ENCODE measurements at regions not wholly inside any gene's neighbourhood (a gene's known extent, or its start where the extent isn't known, plus 50 kb on each side); places are given as distances from the start of the nearest gene placed in this dataset.
"Not testable (repeated sequence)": the region's sequence is repeated elsewhere in the genome, so short reads cannot be mapped to it uniquely, and the experiment has no call there.

DNA sequence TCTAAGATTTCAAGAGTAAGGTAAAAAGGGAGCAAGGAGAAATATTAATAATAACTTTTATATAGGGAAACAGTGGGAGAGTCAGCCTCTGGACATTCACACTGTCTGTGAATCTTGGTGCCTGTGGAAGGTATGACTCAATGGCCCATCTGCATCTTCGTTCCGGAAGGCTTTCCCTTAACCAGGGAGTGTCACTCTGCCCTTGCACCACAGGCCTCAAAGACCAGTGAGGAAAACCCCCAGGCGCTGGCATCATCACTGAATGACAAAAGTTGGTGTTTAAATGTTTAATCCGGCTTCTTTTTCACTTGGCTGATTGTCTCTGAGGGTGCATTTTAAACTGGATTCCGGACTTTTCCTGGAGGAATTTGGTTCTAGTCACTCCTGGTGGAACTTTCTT is 522.4 kb upstream of the TLE4 start:
- DNase-seq, result no peak

DNA sequence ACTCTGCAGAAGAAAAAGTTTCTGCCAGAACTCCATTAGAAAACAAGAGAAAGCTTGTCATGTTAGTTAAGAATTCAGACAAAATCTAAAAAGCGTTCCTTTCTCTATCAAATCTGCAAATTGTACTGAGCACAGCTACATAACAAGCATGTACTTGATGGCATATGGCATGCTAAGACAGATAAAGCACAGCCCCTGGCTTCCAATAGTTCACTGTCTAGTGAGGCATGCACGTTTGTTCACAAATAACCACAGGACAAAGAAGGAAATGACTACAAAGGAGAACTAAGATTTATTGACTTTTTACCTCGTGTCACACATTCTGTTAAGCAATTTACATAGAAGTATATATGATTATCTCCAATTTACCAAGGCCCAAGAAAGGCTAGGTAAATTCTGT is 518.2 kb upstream of the TLE4 start:
- DNase-seq, result no peak

DNA sequence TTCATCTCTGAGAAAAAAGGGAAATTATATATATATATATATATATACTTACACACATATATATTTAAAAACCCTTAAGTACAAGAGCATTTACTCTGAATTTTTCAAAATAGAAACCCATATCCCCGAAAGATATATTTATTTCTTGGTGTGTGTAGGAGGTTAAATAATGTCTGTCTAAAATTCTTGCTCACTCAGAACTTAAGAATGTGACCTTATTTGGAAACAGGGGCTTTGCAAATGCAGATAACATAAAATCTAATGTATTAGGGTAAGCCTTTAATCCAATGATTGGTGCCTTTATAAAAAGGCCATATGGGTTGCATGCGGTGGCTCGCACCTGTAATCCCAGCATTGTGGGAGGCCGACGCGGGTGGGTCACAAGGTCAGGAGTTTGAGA is 517.3 kb upstream of the TLE4 start:
- DNase-seq, result no peak

DNA sequence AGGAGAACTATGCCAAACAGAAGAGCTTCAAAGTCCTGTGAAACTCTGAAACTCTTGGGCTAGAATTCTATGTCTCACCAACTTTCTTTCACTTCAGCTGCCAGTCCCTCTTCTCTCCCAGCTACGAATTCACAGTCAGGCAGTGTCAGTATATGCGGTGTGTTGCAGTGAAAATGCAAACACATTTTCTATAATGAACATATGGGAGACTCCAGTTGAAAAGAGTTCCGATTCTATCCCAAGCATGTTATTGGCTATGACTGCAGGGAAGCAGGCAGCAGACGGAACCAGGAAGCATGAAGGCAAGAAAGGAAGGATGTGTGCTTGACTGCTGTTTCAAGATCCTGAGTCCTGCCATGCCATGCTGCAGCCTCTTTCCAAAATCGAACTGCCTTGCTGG is 515.7 kb upstream of the TLE4 start:
- no peak for DNase-seq

DNA sequence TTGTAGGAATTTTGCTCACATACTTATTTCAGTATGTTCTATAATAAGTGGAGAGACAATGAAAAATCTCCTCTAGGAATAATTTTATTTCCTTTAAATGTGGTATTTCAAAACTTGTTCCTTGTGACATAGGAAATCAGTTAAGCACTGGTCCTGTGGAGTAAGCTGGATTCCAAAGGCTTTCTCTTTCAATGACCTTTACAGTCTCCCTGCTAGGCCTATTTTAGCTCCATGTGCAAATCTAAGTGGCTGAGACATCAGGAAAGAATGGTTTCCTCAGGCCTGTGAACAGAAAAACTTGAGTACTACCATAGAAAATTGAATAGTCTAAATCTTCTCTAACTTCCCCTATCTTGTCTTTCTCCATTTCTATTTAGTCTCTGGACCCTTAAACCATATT is 514.2 kb upstream of the TLE4 start:
- no peak for DNase-seq

DNA sequence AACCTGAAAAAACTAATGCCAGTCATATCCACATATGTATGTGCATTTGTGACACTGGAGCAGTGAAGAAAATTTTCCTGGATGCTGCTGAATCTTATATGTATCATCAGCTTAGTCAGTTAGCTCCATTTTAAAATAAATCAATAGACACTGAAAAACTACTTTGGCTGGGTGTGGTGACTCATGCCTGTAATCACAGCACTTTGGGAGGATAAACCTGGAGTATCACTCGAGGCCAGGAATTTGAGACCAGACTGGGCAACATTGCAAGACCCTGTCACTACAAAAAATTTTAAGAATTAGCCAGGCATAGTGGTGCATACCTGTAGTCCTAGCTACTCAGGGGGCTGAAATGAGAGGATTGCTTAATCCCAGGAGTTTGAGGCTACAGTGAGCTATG is 511.0 kb upstream of the TLE4 start:
- DNase-seq, result no peak

DNA sequence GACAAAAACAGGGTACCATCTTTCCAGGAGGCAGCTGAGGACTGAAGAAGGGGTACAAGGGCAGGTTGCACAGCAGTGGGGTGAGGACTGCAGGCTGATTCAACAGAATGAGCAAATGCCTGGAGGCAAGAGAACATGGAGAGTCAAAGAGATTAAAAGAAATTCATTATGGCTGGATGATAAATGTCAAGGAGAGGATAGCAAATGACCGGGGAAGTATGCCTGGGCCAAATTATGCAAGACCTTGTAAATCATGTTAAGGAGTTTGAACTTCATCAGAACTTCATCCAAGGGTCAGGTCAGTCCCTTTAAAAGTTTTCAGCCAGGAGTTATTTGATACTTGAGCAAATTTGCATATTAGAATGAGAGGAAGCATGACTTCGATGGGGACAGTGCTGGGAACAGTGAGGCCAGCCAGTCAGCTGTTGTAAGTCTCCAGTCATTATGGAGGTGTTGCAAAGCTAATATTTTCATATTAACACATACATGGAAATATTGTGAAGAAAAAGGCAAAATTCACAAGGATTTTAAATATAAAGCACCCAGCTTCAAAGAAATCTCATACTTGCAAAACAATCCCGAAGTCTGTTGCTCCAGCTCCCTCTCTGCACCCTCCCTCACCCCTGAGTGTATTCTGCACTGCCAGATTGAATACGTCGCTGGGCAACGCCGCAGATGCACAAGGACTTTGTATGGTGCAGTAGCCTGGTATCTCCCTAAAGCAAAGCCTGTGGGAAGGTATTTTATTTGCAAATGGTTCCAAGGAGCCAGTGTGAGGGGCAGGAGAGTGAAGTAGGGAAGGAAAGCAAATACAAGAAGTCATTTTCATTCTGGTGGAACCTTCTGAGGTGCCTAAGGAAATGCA is 509.8 kb upstream of the TLE4 start:
- no peak for DNase-seq

DNA sequence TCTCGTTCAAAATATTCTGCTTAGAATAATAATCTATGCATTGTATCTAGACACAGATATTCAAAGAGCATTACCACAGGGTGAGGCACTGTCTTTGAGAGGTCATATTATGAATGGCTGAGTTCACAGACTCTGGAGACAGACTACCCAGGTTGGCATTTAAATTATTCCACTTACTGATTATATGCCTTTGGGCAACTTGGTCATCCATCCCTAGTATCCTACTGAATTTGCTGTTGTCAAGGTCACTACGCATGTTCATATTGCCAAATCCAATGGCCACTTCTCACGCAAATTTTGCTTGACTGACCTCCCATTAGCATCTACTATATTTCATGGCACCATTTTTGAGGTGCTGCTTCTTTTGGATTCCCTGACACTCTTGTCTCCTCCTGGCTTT is 498.6 kb upstream of the TLE4 start:
- no peak for DNase-seq

DNA sequence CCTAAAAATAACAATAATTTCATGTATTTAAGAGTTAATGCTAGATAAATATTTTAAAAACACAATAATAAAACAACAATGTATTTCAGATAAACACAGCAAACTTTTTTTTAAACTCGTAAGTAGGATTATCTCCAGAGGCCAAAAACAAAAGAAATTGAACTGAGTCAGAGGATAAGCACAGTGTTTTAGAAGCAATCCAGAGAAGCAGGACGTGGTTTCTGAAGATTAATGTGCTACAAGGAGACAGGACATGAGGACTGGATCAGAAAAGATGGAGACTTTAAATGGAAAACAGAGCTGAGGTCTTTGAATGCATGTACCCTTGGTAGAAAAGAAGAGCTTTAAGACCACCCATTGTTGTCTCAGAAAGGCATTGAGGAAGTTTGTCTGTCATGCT is 491.2 kb upstream of the TLE4 start:
- no peak for DNase-seq

DNA sequence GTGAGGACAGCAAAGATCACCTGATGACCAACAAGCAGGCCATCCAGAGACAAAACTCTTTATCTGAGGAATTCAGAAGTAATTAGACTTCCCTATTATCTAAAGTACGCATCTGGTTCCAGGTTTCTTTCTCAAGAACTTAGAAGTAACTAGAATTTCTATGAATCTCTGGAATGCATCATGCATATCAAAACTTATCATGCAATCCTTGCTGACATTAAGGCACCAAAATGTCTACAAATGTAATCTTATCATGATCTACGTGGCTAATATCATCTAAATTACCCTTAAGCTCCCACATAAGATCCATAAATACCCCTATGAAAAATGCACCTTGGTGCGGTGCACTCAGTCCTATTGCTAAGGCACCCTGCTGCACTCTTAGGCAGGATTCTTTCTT is 488.1 kb upstream of the TLE4 start:
- DNase-seq, result no peak

DNA sequence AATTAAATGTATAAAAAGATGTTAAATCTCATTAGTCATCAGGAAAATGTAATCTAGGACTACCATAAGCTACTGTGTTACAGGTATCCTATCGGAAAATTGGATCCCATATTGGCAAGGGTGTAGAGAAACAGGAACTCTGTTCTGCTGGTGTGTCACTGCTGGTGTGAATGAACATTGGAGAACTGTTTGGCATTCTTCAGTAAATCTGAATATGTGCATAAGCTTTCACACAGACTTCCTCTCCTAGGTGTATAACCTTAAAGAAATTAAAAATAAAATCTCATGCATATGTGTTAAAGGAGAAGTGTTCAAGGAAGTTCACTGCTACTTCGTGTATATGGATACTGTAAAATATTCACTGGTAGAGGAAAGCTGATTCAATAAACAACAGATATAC is 484.6 kb upstream of the TLE4 start:
- DNase-seq, result no peak

DNA sequence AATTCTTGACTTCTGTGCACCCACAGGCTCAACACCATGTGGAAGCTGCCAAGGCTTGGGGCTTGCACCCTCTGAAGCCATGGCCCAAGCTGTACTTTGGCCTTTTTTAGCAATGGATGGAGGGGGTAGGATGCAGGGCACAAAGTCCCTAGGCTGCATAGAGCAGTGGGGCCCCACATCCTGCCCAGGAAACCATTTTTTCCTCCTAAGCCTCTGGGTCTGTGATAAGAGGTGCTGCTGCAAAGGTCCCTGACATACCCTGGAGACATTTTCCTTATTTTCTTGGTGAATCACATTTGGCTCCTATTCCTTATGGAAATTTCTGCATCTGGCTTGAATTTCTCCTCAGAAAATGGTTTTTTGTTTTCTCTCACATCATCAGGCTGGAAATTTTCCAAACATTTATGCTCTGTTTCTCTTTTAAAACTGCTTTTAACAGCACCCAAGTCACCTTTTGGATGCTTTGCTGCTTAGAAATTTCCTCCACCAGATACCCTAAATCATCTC is 482.7 kb upstream of the TLE4 start:
- DNase-seq, result no peak

DNA sequence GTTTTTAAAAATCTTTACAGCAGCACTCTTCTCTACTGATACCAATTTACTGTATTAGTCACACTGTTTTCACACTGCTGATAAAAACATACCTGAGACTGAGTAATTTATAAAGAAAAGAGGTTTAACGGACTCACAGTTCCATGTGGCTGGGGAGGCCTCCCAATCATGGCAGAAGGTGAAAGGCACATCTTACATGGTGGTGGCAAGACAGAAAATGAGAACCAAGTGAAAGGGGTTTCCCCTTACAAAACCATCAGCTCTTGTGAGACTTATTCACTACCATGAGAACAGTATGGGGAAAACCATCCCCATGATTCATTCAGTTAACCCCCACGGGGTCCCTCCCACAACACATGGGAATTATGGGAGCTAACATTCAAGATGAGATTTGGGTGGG is 481.9 kb upstream of the TLE4 start:
- DNase-seq, result not testable (repeated sequence)

DNA sequence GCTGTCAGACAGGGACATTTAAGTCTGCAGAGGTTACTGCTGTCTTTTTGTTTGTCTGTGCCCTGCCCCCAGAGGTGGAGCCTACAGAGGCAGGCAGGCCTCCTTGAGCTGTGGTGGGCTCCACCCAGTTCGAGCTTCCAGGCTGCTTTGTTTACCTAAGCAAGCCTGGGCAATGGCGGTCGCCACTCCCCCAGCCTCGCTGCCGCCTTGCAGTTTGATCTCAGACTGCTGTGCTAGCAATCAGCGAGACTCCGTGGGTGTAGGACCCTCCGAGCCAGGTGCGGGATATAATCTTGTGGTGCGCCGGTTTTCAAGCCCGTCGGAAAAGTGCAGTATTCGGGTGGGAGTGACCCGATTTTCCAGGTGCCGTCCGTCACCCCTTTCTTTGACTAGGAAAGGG is 468.5 kb upstream of the TLE4 start:
- not testable (repeated sequence) for DNase-seq

DNA sequence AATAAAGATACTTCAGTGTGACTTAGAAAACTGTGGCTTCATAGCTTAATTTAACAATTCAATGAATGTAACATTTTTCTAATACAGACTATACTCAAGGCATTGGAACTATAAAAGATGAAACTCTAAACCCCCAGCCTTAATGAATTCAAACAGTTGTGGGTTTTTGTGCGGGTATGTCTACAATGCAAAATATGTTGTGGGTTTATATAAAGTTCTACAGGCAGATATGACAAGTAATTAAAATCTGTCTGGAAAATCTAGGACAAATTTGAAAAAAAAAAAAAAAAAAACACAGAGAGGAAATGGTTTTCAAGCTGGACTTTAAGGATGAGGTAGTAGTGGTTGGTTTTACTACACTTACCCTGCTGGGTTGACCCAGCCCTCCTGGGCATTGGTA is 467.5 kb upstream of the TLE4 start:
- no peak for DNase-seq

DNA sequence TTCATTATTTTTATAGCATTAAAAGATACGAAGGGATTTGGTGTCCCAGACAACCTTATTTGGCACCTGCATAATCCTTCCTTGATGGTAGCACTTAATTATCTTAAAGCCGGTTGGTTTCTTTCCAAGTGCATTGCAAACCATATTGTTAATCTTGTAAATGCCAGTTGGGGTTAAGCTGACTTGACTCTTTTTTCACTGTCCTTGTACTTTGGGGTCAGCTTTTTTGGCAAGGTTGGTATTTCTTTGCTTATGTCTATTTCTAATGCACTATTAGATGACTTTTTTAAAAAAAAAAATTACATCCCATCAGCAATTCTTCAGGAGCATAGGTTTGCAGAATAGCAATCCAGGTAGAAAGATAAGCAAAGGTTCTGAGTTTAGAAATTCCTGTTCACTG is 466.8 kb upstream of the TLE4 start:
- no peak for DNase-seq

DNA sequence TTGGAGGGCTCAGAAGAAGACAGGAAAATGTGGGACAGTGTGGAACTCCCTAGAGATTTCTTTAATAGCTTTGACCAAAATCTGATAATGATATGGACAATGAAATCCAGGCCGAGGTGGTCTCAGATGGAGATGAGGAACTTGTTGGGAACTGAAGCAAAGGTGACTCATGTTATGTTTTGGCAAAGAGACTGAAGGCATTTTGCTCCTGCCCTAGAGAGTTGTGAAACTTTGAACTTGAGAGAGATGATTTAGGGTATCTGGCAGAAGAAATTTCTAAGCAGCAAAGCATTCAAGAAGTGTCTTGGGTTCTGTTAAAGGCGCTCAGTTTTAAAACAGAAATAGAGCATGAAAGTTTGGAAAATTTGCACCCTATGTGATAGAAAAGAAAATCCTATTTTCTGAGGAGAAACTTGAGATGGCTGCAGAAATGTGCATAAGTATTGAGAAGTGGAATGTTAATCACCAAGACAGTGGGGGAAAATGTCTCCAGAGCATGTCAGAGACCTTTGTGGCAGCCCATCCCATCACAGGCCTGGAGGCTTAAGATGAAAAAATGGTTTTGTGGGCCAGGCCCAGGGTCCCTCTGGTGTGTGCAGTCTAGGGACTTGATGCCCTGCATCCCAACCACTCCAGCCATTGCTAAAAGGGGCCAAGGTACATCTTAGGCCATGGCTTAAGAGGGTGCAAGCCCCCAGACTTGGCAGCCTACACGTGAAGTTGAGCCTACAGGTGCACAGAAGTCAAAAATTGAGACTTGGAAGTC is 463.7 kb upstream of the TLE4 start:
- DNase-seq, result no peak

DNA sequence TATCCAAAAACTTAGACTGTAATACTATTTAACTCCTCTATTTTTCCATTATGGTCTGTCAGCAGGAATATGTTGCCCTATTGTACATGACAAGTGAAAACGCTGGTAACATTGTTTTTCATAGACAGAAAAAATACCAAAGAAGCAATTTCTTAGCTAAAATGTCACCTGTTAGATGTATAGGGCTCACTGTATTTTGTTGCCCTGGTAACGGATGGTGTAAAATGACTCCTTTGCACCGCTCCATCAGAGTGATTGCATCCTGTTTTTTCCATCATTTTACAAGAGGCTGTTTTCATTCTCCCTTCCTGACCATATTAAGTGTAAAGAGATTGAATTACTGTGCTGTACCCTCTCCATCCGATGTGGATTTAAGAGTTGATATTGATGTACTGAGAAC is 460.1 kb upstream of the TLE4 start:
- DNase-seq, result no peak

DNA sequence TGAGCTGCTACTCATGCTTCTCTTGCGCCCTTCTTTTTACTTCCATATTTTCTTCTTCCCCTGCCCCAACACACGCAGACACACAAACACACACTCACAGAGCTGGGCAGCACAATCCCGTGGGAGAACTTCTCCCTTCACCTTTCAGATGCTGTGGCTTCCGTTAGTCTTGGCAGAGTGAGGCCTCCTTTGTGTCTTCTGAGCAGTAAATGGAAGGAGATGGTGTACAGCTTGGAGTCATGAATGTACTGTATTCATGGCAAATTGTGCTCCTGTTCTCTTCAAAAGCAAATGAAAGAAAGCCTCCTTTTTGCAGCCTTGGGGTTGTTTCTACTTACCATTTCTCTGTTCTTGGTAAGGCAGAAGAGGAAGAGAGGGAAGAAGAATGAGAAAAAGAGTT is 456.6 kb upstream of the TLE4 start:
- DNase-seq, result no peak

DNA sequence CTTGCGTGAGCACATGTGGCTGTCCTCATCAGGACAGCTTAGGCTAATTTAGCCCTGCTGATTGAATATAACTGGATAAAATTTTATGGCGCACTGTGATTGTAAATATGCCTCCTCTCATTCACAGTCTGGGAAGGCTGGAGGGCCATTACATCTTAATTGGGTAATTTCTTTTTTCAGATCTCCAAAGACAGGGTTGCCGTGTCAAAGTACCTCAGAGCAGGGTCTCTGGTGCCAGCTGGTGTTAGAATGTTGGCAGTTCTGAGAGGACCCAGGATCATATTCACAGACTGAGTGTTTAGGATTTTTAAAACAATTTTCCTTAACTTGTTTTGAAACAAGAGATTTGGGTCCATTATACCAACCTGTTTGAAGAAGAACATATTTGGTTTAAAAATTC is 455.7 kb upstream of the TLE4 start:
- DNase-seq, result no peak

DNA sequence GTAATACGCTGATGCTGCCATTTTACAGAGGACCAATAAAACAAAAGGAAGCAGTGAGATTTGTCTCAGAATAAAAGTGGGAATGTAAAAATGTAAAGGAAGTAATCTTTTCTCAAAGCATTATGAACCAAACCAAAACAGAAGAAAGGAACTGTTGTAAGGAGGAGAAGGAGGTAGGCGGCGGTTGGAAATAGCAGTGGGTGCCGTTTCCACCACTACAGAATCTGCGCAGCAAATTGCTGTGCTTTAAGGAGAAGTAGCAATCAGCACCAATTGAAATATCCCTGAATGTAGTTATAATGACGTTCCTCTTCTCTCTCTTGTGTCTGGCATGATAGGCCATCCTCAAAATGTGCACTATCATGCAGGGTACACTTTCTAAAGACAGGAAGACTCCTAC is 455.1 kb upstream of the TLE4 start:
- no peak for DNase-seq

DNA sequence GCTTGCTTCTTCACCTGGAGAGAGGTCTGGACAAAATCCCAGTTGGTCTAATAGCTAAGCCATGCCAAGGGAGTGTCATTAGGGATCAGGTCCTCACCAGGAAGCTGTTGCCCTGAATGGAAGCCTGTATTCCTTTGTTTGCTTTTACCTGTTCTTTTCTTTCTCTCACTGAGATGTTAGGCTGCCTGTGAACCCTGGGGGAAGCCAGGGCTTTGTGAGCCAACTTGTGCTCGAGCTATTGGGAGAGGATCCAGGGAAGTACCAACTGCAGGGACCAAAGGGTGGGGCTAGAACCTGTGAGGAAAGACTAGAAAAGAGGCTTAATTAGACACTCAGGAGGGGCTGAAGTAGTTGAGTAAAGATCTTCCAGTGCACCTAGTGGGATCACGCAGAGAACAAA is 451.2 kb upstream of the TLE4 start:
- no peak for DNase-seq

DNA sequence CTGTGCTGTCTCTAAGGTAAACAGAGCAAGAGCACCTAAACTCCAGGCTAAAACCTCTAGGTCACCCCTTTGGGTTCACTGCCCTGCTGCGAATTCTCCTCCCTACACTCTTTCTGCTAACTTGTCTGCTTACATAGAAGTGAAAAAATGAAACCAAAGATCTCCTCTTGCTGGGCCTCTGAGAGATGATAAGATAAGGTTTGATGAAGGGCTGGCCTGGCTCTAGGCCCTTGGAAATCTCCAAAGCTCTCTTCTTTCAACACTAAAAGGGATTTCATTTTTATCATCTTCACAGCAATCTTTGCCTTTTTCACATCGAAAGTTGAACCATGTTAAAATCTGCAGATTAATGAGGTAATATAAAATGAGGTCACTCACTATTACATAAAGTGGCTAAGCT is 450.8 kb upstream of the TLE4 start:
- no peak for DNase-seq

DNA sequence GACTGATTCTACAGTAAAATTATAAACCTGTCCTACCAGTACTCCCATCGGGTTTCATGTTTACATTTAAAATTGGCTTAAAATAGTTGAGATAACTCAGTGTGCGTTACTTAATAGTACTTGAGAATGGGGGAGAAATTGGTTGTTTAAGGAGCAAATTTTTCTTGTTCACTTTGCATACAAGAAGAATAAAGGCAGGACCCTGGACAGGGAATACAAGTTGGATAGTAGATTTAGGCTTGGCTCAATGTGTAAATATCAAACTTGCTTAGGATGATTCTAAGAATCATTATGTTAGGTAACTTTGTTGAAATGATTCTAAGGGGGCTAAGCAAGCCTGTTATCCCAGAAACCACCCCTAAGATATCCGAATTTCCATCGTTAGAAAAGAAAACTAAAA is 448.4 kb upstream of the TLE4 start:
- DNase-seq, result no peak

DNA sequence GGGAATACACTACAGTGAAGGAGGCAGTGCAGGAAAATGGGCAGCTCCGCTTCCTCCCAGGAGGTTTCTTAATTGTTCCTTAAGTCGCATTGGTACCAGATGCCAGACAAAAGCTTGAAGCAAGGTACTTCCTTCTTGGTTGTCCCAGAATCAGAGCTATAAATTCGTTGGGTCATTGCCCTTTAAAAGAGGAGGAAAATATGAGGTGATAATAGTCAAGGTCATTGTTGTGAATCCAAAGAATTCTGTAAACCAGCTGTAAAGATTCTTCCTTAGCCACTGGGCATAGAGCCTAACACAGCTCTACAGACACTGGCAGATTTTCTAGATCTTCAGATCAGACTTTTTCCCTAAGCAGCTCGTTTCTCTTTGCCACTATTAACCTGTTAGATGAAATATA is 444.1 kb upstream of the TLE4 start:
- DNase-seq, result no peak

Measured in SIG-M5 (cell line).